Cardiac muscle cell (in vitro differentiated cells and primary cell): ENCODE measurements at regions not wholly inside any gene's neighbourhood (a gene's known extent, or its start where the extent isn't known, plus 50 kb on each side); places are given as distances from the start of the nearest gene placed in this dataset.

Experiments used
- DNase-seq, 2 donors: peaks; one replicate each; pipeline versions ENCODE4 v3.0.0 to v3.0.0-alpha.2; 2010 to 2017; ENCODE audit warnings: low read depth in 1 of 2, low spot score in 1 of 2
- H3K27ac ChIP-seq: fragments of 200-600 bp; sonication (generic); 2 replicates; pipeline ENCODE4 v1.5.1; 2016
- H3K27me3 ChIP-seq: fragments of 200-600 bp; sonication (generic); 2 replicates; pipeline ENCODE4 v1.6.0; 2016; ENCODE audit warnings: control low read depth
- H3K36me3 ChIP-seq: fragments of 200-600 bp; sonication (generic); 2 replicates; pipeline ENCODE4 v1.5.1; 2016; ENCODE audit warnings: control low read depth
- H3K4me1 ChIP-seq: fragments of 200-600 bp; sonication (generic); 2 replicates; pipeline ENCODE4 v1.8.1; 2017; ENCODE audit warnings: low read depth, mild to moderate bottlenecking, mixed run types
- H3K4me3 ChIP-seq: fragments of 200-600 bp; sonication (generic); 2 replicates; pipeline ENCODE4 v1.5.1; 2016; ENCODE audit warnings: mild to moderate bottlenecking
- H3K9me3 ChIP-seq: fragments of 200-600 bp; sonication (generic); 2 replicates; pipeline ENCODE4 v1.5.1; 2017; ENCODE audit warnings: low read depth, mild to moderate bottlenecking, control low read depth
- TF ChIP-seq, protein P1 (sequence below): IDR thresholded peaks from 2 replicates; pipeline ENCODE4 v1.5.1; 2012; ENCODE audit warnings: low read depth, mild to moderate bottlenecking, low read length

DNA sequence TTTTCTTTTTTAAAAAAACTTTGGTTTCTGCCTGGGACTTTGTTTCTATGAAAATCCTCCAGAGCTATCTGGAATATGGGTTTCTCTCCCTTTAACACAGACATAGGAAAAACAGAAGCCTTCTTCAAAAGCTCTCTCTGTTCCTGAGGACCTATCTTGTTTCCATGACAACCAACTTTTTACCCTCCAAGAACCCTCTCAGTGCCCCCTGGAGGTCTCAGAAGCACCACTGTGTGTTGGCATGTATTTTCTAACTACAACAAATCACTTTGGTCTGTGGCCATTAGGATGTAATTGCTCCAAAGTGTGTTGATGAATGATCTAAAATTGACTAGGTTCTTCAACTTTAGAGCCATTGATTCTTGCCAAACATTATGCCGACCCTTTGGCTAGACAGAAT is 1331.6 kb downstream of the ADGRL3 start:
- no peak overlapping the region for H3K27ac ChIP-seq
- H3K4me3 ChIP-seq, result no peak overlapping the region
- no peaks in the 10 kb centered on the region for H3K9me3 ChIP-seq
- H3K36me3 ChIP-seq, result no peaks in the 10 kb centered on the region
- no peak for DNase-seq
- TF ChIP-seq, protein P1, sequence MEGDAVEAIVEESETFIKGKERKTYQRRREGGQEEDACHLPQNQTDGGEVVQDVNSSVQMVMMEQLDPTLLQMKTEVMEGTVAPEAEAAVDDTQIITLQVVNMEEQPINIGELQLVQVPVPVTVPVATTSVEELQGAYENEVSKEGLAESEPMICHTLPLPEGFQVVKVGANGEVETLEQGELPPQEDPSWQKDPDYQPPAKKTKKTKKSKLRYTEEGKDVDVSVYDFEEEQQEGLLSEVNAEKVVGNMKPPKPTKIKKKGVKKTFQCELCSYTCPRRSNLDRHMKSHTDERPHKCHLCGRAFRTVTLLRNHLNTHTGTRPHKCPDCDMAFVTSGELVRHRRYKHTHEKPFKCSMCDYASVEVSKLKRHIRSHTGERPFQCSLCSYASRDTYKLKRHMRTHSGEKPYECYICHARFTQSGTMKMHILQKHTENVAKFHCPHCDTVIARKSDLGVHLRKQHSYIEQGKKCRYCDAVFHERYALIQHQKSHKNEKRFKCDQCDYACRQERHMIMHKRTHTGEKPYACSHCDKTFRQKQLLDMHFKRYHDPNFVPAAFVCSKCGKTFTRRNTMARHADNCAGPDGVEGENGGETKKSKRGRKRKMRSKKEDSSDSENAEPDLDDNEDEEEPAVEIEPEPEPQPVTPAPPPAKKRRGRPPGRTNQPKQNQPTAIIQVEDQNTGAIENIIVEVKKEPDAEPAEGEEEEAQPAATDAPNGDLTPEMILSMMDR, result no peak
- H3K27me3 ChIP-seq, result no peaks in the 10 kb centered on the region
- H3K4me1 ChIP-seq, result no peaks in the 10 kb centered on the region

DNA sequence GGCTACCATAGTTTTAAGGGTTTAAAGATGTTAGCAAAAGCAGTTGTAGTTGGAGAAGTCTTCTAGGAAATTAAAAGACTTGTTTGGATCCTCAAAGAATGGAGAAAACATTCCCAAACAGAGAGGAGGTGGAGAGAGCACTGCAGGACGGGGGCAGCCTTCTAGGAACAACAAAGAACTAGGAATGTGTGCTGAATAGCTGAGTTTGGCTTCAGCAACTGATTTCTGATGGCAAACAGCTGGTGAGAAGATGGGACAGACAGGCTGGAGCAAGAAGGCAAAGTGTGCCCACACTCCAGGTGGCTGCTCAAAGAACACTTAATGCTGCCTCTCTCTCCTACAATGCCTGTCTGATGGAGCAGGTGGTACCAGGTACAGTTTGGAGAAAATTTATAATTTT is 1331.1 kb downstream of the ADGRL3 start:
- H3K27me3 ChIP-seq, result no peaks in the 10 kb centered on the region
- H3K4me1 ChIP-seq, result no peaks in the 10 kb centered on the region
- no peak for DNase-seq
- no peak overlapping the region for H3K4me3 ChIP-seq
- no peaks in the 10 kb centered on the region for H3K36me3 ChIP-seq
- H3K27ac ChIP-seq, result no peak overlapping the region
- H3K9me3 ChIP-seq, result no peaks in the 10 kb centered on the region
- TF ChIP-seq, protein P1, result no peak

DNA sequence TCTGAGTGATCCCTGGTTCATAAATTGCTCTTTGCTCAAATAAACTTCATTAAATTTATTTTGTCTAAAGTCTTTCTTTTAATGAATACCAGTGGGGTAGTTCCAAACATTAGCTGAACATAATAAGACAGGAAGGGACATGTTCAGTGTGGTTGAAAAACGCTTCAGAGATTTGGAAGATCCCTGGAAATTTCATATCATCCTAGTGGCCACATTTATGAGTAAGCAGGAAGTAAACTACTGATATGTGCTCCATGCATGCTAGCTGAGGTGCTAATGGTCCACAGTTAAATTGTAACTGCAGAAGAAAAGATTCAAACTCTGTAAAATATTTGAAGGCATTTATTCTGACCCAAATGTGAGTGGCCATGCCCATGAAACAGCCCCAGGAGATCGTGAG is 1328.7 kb downstream of the ADGRL3 start:
- TF ChIP-seq, protein P1, result no peak
- Histone ChIP-seq H3K4me3 (no peak overlapping the region), H3K4me1 (no peaks in the 10 kb centered on the region), H3K36me3 (no peaks in the 10 kb centered on the region), H3K9me3 (no peaks in the 10 kb centered on the region), H3K27me3 (no peaks in the 10 kb centered on the region), H3K27ac (no peak overlapping the region)
- peak in 1 of 2 donors; percentile 1 for DNase-seq

DNA sequence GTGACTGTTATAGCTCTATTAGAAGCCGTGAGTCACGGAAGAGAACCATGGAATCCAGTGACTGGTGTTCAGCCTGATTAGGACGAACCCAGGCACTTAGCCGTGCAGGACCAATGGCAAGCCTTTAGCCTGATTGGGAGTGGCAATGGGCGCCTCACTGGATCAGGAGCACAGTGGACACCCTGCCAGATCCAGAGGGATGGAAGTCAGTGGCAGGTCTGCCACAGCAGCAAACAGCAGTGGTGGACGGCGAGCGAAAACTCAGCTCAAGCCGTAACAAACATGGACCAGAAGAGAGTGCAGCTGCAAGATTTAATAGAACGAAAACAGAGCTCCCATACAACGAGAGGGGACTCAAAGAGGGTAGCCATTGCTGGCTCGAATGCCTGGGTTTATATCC is 1326.5 kb downstream of the ADGRL3 start:
- TF ChIP-seq, protein P1, result no peak
- H3K4me3 ChIP-seq, result no peak overlapping the region

DNA sequence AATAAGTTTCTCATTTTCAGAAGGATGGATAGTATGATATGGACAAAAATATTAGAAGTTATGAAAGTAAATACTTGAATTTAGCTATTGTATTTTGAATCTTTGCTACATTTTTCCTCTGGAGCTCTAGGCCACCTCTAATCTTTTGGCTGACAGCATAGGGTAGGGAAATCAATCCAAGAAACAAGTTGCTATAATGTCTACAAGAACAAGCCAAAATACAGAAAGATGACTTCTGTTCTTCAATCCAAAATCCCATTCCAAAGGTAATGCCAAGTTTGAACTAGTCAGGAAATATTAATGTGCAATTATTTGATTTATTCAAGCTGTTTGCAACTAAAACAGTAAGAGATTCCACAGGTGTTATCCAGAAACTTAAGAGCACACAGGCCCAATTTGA is 1323.1 kb downstream of the ADGRL3 start:
- H3K27ac ChIP-seq, result no peak overlapping the region
- no peaks in the 10 kb centered on the region for H3K36me3 ChIP-seq
- H3K9me3 ChIP-seq, result no peaks in the 10 kb centered on the region
- no peaks in the 10 kb centered on the region for H3K4me1 ChIP-seq
- no peak for DNase-seq
- H3K27me3 ChIP-seq, result no peaks in the 10 kb centered on the region
- no peak overlapping the region for H3K4me3 ChIP-seq
- TF ChIP-seq, protein P1, result no peak

More for the DNA sequence above, 1326.5 kb downstream of the ADGRL3 start:
- Histone ChIP-seq H3K27me3 (no peaks in the 10 kb centered on the region), H3K36me3 (no peaks in the 10 kb centered on the region), H3K9me3 (no peaks in the 10 kb centered on the region), H3K27ac (no peak overlapping the region), H3K4me1 (no peaks in the 10 kb centered on the region)
- no peak for DNase-seq

DNA sequence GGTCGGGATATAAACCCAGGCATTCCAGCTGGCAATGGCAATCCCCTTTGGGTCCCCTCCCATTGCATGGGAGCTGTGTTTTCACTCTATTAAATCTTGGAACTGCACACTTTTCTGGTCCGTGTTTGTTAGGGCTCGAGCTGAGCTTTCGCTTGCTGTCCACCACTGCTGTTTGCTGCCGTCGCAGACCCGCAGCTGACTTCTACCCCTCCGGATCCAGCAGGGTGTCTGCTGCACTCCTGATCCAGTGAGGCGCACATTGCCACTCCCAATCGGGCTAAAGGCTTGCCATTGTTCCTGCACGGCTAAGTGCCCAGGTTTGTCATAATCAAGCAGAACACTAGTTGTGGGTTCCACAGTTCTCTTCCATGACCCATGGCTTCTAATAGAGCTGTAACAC is 1322.1 kb downstream of the ADGRL3 start:
- Histone ChIP-seq H3K4me1 (no peaks in the 10 kb centered on the region), H3K27ac (no peak overlapping the region), H3K4me3 (no peak overlapping the region), H3K27me3 (no peaks in the 10 kb centered on the region), H3K36me3 (no peaks in the 10 kb centered on the region), H3K9me3 (no peaks in the 10 kb centered on the region)
- DNase-seq, result no peak
- TF ChIP-seq, protein P1, result no peak
